GM12801 (cell line): ENCODE measurements at regions not wholly inside any gene's neighbourhood (a gene's known extent, or its start where the extent isn't known, plus 50 kb on each side); places are given as distances from the start of the nearest gene placed in this dataset.

Experiments
- CTCF ChIP-seq: IDR thresholded peaks from one replicate; pipeline ENCODE4 v1.5.1; 2011; ENCODE audit warnings: control low read depth; ENCODE audit not compliant: insufficient read length; ENCODE audit errors: extremely low read depth

- TF ChIP-seq CTCF = no peak
These were observed 184.5 kb upstream of the SP8 start for GRCh38 chr7:20971219-20971618.

- TF ChIP-seq CTCF = no peak
These were observed 193.5 kb upstream of the SP8 start for GRCh38 chr7:20980232-20980631.

GRCh38 chr7:20980668-20981264 lies 194.1 kb upstream of the SP8 start:
- TF ChIP-seq CTCF = no peak

- no peak for TF ChIP-seq CTCF
These were observed 201.7 kb upstream of the SP8 start for GRCh38 chr7:20988340-20988739.

- TF ChIP-seq CTCF = no peak
These were observed 204.9 kb upstream of the SP8 start for GRCh38 chr7:20991544-20991943.

GRCh38 chr7:20993693-20994092 lies 207.0 kb upstream of the SP8 start:
- no peak for TF ChIP-seq CTCF

GRCh38 chr7:20998309-20998708 lies 211.6 kb upstream of the SP8 start:
- TF ChIP-seq CTCF = no peak
